ENCODE measurements at regions not wholly inside any gene's neighbourhood (a gene's known extent, or its start where the extent isn't known, plus 50 kb on each side); places are given as distances from the start of the nearest gene placed in this dataset.

DNA sequence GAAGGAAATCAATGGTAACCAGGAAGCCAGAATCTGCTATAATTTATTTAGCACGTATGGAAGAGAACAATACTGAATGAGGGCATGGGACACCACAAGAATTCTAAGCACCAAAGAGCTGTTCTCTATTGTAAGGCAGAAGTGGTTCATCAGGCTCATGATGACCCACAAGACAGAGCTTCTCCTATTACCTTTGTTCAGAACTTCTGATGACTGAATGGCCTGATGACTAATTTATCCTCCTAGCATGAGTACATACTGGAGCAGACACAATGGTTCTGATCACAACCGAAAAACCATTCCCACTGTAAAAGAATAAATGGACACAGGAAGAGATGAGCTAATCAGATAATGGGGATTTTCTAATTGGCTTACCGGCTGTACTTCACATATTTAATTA is 329.8 kb upstream of the PDE4D start:
- intact Hi-C loops (cut with micrococcal nuclease), result no loop called here
- no peak for DNase-seq (ENCODE audit: low spot score)
- H3K9me3 Mint-ChIP-seq, result no peaks in the 10 kb centered on the region
- no peaks in the 10 kb centered on the region for H3K36me3 Mint-ChIP-seq (ENCODE audit: low read depth)
- peaks cover 2% of the 10 kb centered on the region for H3K27me3 Mint-ChIP-seq (ENCODE audit: insufficient read depth)
- H3K27ac Mint-ChIP-seq, result no peak overlapping the region
- no peak overlapping the region for H3K4me3 Mint-ChIP-seq
- no peaks in the 10 kb centered on the region for H3K4me1 Mint-ChIP-seq (ENCODE audit: low read depth)

- no peak for DNase-seq (ENCODE audit: low spot score)
- intact Hi-C loops (cut with micrococcal nuclease), result no loop called here
- Mint-ChIP-seq H3K36me3 (ENCODE audit: low read depth) (no peaks in the 10 kb centered on the region), H3K4me1 (ENCODE audit: low read depth) (no peaks in the 10 kb centered on the region), H3K4me3 (no peak overlapping the region), H3K27me3 (ENCODE audit: insufficient read depth) (peaks cover 4% of the 10 kb centered on the region), H3K9me3 (no peaks in the 10 kb centered on the region), H3K27ac (no peak overlapping the region)
Measured at GRCh38 chr5:60219921-60220320, 326.4 kb upstream of the PDE4D start.

DNA sequence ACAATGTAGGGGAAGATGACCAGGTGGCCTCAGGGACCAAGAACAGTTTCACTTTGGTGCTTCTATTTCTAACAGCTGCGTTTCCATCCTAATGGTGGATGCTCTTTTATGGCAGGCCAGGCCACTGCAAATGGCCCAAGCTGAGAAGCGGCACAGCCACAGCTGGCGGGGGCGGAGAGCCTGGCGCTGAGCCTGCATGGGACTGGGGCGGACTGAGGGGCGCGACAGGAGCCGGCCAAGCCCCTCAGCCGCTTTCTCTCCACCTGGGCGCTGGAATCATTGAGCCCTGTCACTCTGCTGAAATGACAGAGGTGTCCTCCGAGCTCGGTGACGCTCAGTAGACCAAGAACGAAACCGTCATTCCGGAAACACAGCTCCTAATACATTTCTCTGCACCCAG is 317.3 kb upstream of the PDE4D start:
- H3K36me3 Mint-ChIP-seq (ENCODE audit: low read depth), result no peaks in the 10 kb centered on the region
- no peaks in the 10 kb centered on the region for H3K4me1 Mint-ChIP-seq (ENCODE audit: low read depth)
- no peak overlapping the region for H3K27ac Mint-ChIP-seq

GRCh38 chr5:60209146-60209840 is 315.8 kb upstream of the PDE4D start:
- Mint-ChIP-seq H3K36me3 (ENCODE audit: low read depth) (no peaks in the 10 kb centered on the region), H3K9me3 (no peaks in the 10 kb centered on the region), H3K27me3 (ENCODE audit: insufficient read depth) (no peaks in the 10 kb centered on the region), H3K4me3 (no peak overlapping the region), H3K27ac (no peak overlapping the region), H3K4me1 (ENCODE audit: low read depth) (no peaks in the 10 kb centered on the region)
- intact Hi-C loops (cut with micrococcal nuclease), result no loop called here
- no peak for DNase-seq (ENCODE audit: low spot score)

More for the DNA sequence above, 317.3 kb upstream of the PDE4D start:
- Mint-ChIP-seq H3K9me3 (no peaks in the 10 kb centered on the region), H3K27me3 (ENCODE audit: insufficient read depth) (no peaks in the 10 kb centered on the region), H3K4me3 (no peak overlapping the region)
- no peak for DNase-seq (ENCODE audit: low spot score)
- intact Hi-C loops (cut with micrococcal nuclease), result no loop called here

- Mint-ChIP-seq H3K27ac (no peak overlapping the region), H3K4me1 (ENCODE audit: low read depth) (no peaks in the 10 kb centered on the region), H3K9me3 (no peaks in the 10 kb centered on the region), H3K27me3 (ENCODE audit: insufficient read depth) (no peaks in the 10 kb centered on the region), H3K4me3 (no peak overlapping the region), H3K36me3 (ENCODE audit: low read depth) (no peaks in the 10 kb centered on the region)
- DNase-seq (ENCODE audit: low spot score), result no peak
- intact Hi-C loops (cut with micrococcal nuclease), result no loop called here
Measured at GRCh38 chr5:60208716-60209115, 315.2 kb upstream of the PDE4D start.

GRCh38 chr5:60207040-60207439 is 313.5 kb upstream of the PDE4D start:
- Mint-ChIP-seq H3K4me3 (no peak overlapping the region), H3K9me3 (no peaks in the 10 kb centered on the region), H3K27me3 (ENCODE audit: insufficient read depth) (no peaks in the 10 kb centered on the region), H3K27ac (no peak overlapping the region), H3K4me1 (ENCODE audit: low read depth) (no peaks in the 10 kb centered on the region), H3K36me3 (ENCODE audit: low read depth) (no peaks in the 10 kb centered on the region)
- intact Hi-C loops (cut with micrococcal nuclease), result no loop called here
- DNase-seq (ENCODE audit: low spot score), result no peak

GRCh38 chr5:60206234-60206633 is 312.7 kb upstream of the PDE4D start:
- H3K36me3 Mint-ChIP-seq (ENCODE audit: low read depth), result no peaks in the 10 kb centered on the region
- no peak overlapping the region for H3K4me3 Mint-ChIP-seq
- no peak overlapping the region for H3K27ac Mint-ChIP-seq

DNA sequence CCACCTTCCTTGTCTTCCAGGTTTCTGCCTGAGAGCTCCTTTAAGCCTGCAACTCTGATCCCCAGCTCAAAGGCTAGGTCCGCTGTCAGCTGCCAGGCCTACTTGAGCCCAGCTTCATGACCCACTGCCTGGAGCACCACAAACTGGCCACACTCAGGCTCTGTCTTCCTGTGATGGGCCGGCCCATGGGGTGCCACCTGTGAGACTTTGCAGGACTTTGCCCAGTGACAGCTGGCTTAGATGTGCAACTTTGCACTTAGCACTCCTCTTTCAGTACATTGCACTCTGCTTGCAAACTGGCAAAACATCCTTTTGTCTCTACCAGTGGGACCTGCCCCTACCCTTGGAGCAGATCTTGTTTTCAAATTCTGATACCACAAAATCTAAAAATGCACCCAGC is 311.5 kb upstream of the PDE4D start:
- Mint-ChIP-seq H3K4me1 (ENCODE audit: low read depth) (no peaks in the 10 kb centered on the region), H3K27ac (no peak overlapping the region), H3K27me3 (ENCODE audit: insufficient read depth) (no peaks in the 10 kb centered on the region), H3K4me3 (no peak overlapping the region), H3K9me3 (no peaks in the 10 kb centered on the region), H3K36me3 (ENCODE audit: low read depth) (no peaks in the 10 kb centered on the region)
- intact Hi-C loops (cut with micrococcal nuclease), result no loop called here
- no peak for DNase-seq (ENCODE audit: low spot score)

More at GRCh38 chr5:60206234-60206633, 312.7 kb upstream of the PDE4D start:
- no peaks in the 10 kb centered on the region for H3K9me3 Mint-ChIP-seq
- intact Hi-C loops (cut with micrococcal nuclease), result no loop called here
- no peaks in the 10 kb centered on the region for H3K4me1 Mint-ChIP-seq (ENCODE audit: low read depth)
- H3K27me3 Mint-ChIP-seq (ENCODE audit: insufficient read depth), result no peaks in the 10 kb centered on the region
- no peak for DNase-seq (ENCODE audit: low spot score)

GRCh38 chr5:60196385-60197113 is 303.0 kb upstream of the PDE4D start:
- intact Hi-C loops (cut with micrococcal nuclease), result no loop called here
- no peak overlapping the region for H3K27ac Mint-ChIP-seq
- no peak overlapping the region for H3K4me3 Mint-ChIP-seq
- no peaks in the 10 kb centered on the region for H3K36me3 Mint-ChIP-seq (ENCODE audit: low read depth)
- no peak for DNase-seq (ENCODE audit: low spot score)
- H3K4me1 Mint-ChIP-seq (ENCODE audit: low read depth), result no peaks in the 10 kb centered on the region
- peaks cover 4% of the 10 kb centered on the region for H3K9me3 Mint-ChIP-seq
- H3K27me3 Mint-ChIP-seq (ENCODE audit: insufficient read depth), result no peaks in the 10 kb centered on the region

GRCh38 chr5:60195551-60195950 is 302.0 kb upstream of the PDE4D start:
- Mint-ChIP-seq H3K4me1 (ENCODE audit: low read depth) (no peaks in the 10 kb centered on the region), H3K36me3 (ENCODE audit: low read depth) (no peaks in the 10 kb centered on the region), H3K4me3 (no peak overlapping the region), H3K27ac (no peak overlapping the region), H3K27me3 (ENCODE audit: insufficient read depth) (no peaks in the 10 kb centered on the region), H3K9me3 (peaks cover 4% of the 10 kb centered on the region)
- DNase-seq (ENCODE audit: low spot score), result no peak
- intact Hi-C loops (cut with micrococcal nuclease), result no loop called here

- no peak overlapping the region for H3K4me3 Mint-ChIP-seq
- no peaks in the 10 kb centered on the region for H3K27me3 Mint-ChIP-seq (ENCODE audit: insufficient read depth)
- no peak overlapping the region for H3K27ac Mint-ChIP-seq
- intact Hi-C loops (cut with micrococcal nuclease), result no loop called here
- H3K4me1 Mint-ChIP-seq (ENCODE audit: low read depth), result no peaks in the 10 kb centered on the region
- H3K9me3 Mint-ChIP-seq, result peaks cover 4% of the 10 kb centered on the region
- no peaks in the 10 kb centered on the region for H3K36me3 Mint-ChIP-seq (ENCODE audit: low read depth)
- no peak for DNase-seq (ENCODE audit: low spot score)
Measured at GRCh38 chr5:60195083-60195482, 301.6 kb upstream of the PDE4D start.

- no peaks in the 10 kb centered on the region for H3K9me3 Mint-ChIP-seq
- H3K4me1 Mint-ChIP-seq (ENCODE audit: low read depth), result no peaks in the 10 kb centered on the region
- no peaks in the 10 kb centered on the region for H3K27me3 Mint-ChIP-seq (ENCODE audit: insufficient read depth)
- no peaks in the 10 kb centered on the region for H3K36me3 Mint-ChIP-seq (ENCODE audit: low read depth)
- no peak overlapping the region for H3K27ac Mint-ChIP-seq
- H3K4me3 Mint-ChIP-seq, result no peak overlapping the region
- DNase-seq (ENCODE audit: low spot score), result no peak
- intact Hi-C loops (cut with micrococcal nuclease), result no loop called here
Measured at GRCh38 chr5:60185231-60186099, 291.9 kb upstream of the PDE4D start.

DNA sequence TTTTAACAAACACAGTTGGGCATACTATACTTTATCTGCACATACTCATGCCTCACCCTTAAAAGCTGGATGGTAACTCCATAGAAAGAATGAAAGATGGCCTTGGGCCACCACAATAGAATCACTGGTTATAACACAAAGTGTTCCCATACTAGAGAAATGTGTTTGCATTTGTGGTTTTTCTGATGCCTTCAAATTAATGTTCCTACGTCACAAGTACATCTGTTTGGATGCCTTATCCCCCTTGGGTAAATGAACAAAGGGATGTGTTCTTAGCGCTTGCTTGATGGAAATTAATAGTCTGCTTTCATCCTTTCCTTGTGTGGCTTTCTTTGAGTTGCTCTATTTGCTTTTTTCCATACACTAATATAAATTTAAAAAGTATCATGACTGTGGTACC is 291.1 kb upstream of the PDE4D start:
- intact Hi-C loops (cut with micrococcal nuclease), result no loop called here
- Mint-ChIP-seq H3K27ac (no peak overlapping the region), H3K27me3 (ENCODE audit: insufficient read depth) (no peaks in the 10 kb centered on the region), H3K36me3 (ENCODE audit: low read depth) (no peaks in the 10 kb centered on the region), H3K9me3 (no peaks in the 10 kb centered on the region), H3K4me1 (ENCODE audit: low read depth) (no peaks in the 10 kb centered on the region), H3K4me3 (no peak overlapping the region)
- DNase-seq (ENCODE audit: low spot score), result no peak

Measured in activated T-helper 1 cell treated with anti-CD3 and anti-CD28 coated beads, Interleukin-12 subunit alpha, Interleukin-12 subunit beta, Interleukin-2, Interleukin-4 antibody, amounts not matched to agents 30 ng/mL and 10 ng/mL and 1 ng/mL, durations not matched to agents 14 hours and 24 hours and 36 hours (primary cell).